GM21619 (cell line): ENCODE measurements at regions not wholly inside any gene's neighbourhood (a gene's known extent, or its start where the extent isn't known, plus 50 kb on each side); places are given as distances from the start of the nearest gene placed in this dataset.

Source experiments
- ATAC-seq: cut with Tn5 transposase; IDR thresholded peaks from one replicate; pipeline ENCODE4 v1.9.1; 2021; ENCODE audit not compliant: unreplicated experiment

DNA sequence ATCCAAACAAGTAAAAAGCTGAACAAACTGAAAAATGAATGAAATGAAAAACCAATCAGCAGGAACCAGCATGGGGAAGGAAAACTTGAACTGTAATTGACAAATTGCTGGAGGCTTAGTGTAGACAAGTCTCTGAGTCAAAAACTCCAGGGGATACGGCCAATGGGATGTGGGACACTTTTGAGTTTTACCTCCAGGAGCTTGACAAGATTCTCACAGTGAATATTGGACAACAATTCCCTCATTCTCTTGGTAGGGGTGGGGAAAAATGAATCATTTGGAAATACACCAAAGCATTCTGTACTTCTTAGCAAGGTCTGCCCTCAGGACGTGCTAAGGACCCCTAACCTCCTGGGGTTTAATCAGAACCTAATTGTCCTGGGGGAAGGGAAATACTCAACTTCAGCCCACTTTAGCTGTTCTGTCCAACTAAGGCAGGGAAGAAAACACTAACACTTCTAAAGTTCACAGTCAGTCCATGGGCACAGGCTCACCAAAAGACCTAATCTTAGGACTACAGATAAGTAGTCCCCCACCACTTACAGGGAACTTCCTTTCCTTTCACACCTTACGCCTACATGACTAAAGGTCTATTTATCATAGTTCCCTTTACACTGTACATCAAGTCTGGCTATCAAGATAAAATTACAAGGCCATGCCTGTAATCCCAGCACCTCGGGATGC lies 60.7 kb upstream of the CDC42BPA start:
- no peak for ATAC-seq

DNA sequence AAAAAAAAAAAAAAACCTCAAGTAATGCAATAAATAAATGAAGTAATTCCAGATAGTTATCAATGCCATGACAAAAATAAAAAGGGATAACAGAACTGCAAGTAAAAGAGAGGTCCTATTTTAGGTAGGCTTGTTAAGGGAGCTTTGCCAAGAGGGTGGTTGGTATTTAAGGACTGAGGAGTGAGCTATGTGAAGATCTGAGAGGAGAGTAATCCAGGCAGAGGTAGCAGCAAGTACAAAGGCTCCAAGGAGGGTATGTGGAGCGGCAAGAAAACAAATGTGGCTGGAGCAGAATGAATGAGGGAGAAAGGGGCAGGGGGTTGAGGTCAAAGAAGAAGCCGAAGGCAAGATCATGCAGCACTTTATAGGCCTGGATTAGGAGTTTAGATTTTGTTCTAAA lies 59.9 kb upstream of the CDC42BPA start:
- ATAC-seq: no peak

DNA sequence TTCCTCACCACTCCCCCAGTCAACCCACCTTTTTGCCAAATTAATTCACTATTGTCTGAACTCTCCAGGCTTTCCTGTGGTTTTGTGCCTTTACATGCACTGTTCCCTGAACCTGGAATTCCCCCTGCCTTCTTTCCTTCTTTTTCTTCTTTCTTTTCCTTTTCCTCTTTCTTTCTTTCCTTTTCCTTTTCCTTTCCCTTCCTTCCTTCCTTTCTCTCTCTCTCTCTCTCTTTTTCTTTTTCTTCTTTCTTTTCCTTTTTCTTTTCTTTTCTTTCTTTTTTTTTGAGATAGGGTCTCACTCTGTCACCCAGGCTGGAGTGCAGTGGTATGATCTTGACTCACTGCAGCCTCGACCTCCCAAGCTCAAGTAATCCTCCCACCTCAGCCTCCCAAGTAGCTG lies 56.6 kb upstream of the CDC42BPA start:
- no peak for ATAC-seq

DNA sequence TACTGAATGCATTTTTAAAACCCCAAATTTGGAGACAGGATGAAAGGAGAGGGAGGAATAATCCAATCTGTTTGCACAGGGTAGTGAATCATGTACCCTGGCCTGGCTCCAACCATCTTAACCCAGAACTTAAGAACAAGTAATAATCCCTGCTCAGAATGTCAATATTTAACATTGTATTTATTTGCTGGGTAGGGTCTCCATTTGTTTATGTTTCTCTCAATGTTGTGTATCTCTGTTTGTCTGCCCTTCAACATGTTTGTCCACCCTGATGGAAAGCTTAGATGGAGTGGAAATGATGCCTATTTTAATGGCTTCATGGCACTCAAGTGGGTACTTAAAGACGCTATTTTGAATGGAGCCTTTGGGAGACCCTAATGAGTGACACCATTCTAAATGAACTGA lies 54.4 kb upstream of the CDC42BPA start:
- ATAC-seq: no peak

DNA sequence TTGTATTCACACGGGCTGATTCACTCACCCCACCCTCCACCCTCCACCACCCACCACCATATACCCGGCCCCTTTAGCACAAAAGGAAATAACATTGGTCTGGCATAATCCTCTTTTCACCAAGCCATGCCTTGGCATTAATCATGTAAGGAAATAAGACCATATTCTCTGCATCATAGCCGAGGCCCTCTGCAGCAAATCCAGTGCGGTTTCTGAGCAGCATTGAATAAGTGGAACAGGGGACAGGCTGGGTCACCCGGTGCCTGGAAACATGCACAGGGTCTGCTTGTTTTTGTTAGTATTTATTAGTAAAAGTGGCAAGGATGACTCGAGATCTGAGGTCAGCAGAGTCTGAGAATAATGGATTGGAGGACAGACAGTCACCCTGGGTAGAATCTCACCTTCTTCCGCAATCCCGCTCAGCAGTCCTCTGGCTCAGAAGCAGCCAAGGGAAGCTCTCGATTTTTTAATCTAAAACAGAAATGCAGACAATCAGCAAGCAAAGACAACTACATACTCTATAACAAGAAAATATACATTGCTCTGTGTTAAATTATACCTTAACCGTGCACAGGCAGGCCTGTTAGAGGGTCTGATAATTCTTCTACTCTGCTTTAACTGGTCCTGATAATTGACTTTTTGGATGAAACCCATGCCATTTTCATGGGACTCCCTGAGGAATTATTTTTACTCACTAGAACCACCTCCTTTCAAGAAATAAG lies 52.4 kb upstream of the CDC42BPA start:
- no peak for ATAC-seq

DNA sequence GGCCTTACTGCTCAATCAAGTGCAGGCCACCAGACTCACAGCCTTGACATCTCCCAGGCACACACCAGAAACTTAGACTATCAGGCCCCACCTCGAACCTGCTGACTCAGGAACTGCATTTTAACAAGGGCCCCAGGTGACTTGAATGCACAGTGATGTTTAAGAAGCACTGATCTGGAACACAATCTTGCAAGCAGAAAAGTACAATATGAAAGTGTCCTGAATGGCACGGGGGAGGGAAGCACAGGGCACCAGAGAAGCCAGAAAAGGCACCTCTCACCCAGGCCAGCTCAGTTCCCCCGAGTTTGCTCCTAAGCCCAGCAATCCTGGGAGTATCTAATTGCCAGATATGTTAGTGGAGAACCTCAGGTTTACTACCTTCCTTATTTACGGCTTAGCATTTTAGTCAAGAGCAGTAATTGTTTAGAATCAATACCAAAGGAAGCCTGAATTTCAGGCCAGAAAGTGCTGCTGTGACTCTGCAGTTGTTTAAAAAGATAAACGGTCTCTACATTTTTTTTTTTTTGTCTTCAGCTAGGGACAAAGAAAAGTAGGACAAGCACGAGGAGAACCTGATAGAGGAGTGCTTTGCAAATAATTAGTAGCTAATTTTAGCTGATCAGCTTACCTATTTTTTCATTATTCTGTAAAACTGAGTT lies 50.9 kb upstream of the CDC42BPA start:
- ATAC-seq: no peak
